ENCODE measurements at regions not wholly inside any gene's neighbourhood (a gene's known extent, or its start where the extent isn't known, plus 50 kb on each side); places are given as distances from the start of the nearest gene placed in this dataset.

GRCh38 chr2:225893151-225893550 lies 493.6 kb downstream of the NYAP2 start:
- Histone ChIP-seq H3K27me3 (ENCODE audit: insufficient read depth, low read depth, severe bottlenecking) (no peaks in the 10 kb centered on the region), H3K36me3 (no peaks in the 10 kb centered on the region), H3K9me3 (ENCODE audit: severe bottlenecking) (no peaks in the 10 kb centered on the region), H3K4me3 (ENCODE audit: low read depth, low read length) (no peak overlapping the region), H3K27ac (no peak overlapping the region)
- DNase-seq: no peak
- TF ChIP-seq CTCF (IDR thresholded peaks at IDR 0.05; ENCODE audit: low read depth, low read length): no peak

GRCh38 chr2:225891771-225892170 lies 492.3 kb downstream of the NYAP2 start:
- no peaks in the 10 kb centered on the region for H3K27me3 ChIP-seq (ENCODE audit: insufficient read depth, low read depth, severe bottlenecking)
- no peaks in the 10 kb centered on the region for H3K36me3 ChIP-seq
- H3K4me3 ChIP-seq (ENCODE audit: low read depth, low read length): no peak overlapping the region
- no peaks in the 10 kb centered on the region for H3K9me3 ChIP-seq (ENCODE audit: severe bottlenecking)
- no peak for DNase-seq
- H3K27ac ChIP-seq: no peak overlapping the region
- TF ChIP-seq CTCF (IDR thresholded peaks at IDR 0.05; ENCODE audit: low read depth, low read length): no peak

- no peak overlapping the region for H3K27ac ChIP-seq
- H3K4me3 ChIP-seq (ENCODE audit: low read depth, low read length): no peak overlapping the region
- no peaks in the 10 kb centered on the region for H3K36me3 ChIP-seq
- DNase-seq: no peak
- no peak for TF ChIP-seq CTCF (IDR thresholded peaks at IDR 0.05; ENCODE audit: low read depth, low read length)
- H3K27me3 ChIP-seq (ENCODE audit: insufficient read depth, low read depth, severe bottlenecking): no peaks in the 10 kb centered on the region
- H3K9me3 ChIP-seq (ENCODE audit: severe bottlenecking): no peaks in the 10 kb centered on the region
These were observed 491.5 kb downstream of the NYAP2 start for GRCh38 chr2:225891013-225891412.

GRCh38 chr2:225889452-225889851 lies 489.9 kb downstream of the NYAP2 start:
- H3K27ac ChIP-seq: no peak overlapping the region
- no peaks in the 10 kb centered on the region for H3K9me3 ChIP-seq (ENCODE audit: severe bottlenecking)
- H3K4me3 ChIP-seq (ENCODE audit: low read depth, low read length): no peak overlapping the region
- no peaks in the 10 kb centered on the region for H3K27me3 ChIP-seq (ENCODE audit: insufficient read depth, low read depth, severe bottlenecking)
- TF ChIP-seq CTCF (IDR thresholded peaks at IDR 0.05; ENCODE audit: low read depth, low read length): peak; percentile 34; the same call in 1 of the 2 replicates
- DNase-seq: no peak
- H3K36me3 ChIP-seq: no peaks in the 10 kb centered on the region

GRCh38 chr2:225867071-225867470 lies 467.6 kb downstream of the NYAP2 start:
- no peak for DNase-seq
- H3K27ac ChIP-seq: no peak overlapping the region
- H3K4me3 ChIP-seq (ENCODE audit: low read depth, low read length): no peak overlapping the region
- no peak for TF ChIP-seq CTCF (IDR thresholded peaks at IDR 0.05; ENCODE audit: low read depth, low read length)
- H3K36me3 ChIP-seq: no peaks in the 10 kb centered on the region
- H3K9me3 ChIP-seq (ENCODE audit: severe bottlenecking): no peaks in the 10 kb centered on the region
- no peaks in the 10 kb centered on the region for H3K27me3 ChIP-seq (ENCODE audit: insufficient read depth, low read depth, severe bottlenecking)

GRCh38 chr2:225865468-225865867 lies 466.0 kb downstream of the NYAP2 start:
- Histone ChIP-seq H3K36me3 (no peaks in the 10 kb centered on the region), H3K27me3 (ENCODE audit: insufficient read depth, low read depth, severe bottlenecking) (no peaks in the 10 kb centered on the region), H3K27ac (no peak overlapping the region), H3K9me3 (ENCODE audit: severe bottlenecking) (no peaks in the 10 kb centered on the region), H3K4me3 (ENCODE audit: low read depth, low read length) (no peak overlapping the region)
- no peak for TF ChIP-seq CTCF (IDR thresholded peaks at IDR 0.05; ENCODE audit: low read depth, low read length)
- no peak for DNase-seq

Data from WERI-Rb-1 (cell line).